ENCODE measurements at regions not wholly inside any gene's neighbourhood (a gene's known extent, or its start where the extent isn't known, plus 50 kb on each side); places are given as distances from the start of the nearest gene placed in this dataset.

- DNase-seq (ENCODE audit: low read depth): no peak
- H3K4me3 ChIP-seq (ENCODE audit: low read length): no peak overlapping the region
- TF ChIP-seq, protein P1, sequence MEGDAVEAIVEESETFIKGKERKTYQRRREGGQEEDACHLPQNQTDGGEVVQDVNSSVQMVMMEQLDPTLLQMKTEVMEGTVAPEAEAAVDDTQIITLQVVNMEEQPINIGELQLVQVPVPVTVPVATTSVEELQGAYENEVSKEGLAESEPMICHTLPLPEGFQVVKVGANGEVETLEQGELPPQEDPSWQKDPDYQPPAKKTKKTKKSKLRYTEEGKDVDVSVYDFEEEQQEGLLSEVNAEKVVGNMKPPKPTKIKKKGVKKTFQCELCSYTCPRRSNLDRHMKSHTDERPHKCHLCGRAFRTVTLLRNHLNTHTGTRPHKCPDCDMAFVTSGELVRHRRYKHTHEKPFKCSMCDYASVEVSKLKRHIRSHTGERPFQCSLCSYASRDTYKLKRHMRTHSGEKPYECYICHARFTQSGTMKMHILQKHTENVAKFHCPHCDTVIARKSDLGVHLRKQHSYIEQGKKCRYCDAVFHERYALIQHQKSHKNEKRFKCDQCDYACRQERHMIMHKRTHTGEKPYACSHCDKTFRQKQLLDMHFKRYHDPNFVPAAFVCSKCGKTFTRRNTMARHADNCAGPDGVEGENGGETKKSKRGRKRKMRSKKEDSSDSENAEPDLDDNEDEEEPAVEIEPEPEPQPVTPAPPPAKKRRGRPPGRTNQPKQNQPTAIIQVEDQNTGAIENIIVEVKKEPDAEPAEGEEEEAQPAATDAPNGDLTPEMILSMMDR (IDR thresholded peaks at IDR 0.05; ENCODE audit: insufficient read depth, low read depth, low read length, missing control alignments): no peak
Measured at GRCh38 chr10:43879742-43880141, 231.1 kb upstream of the ZNF32 start.

DNA sequence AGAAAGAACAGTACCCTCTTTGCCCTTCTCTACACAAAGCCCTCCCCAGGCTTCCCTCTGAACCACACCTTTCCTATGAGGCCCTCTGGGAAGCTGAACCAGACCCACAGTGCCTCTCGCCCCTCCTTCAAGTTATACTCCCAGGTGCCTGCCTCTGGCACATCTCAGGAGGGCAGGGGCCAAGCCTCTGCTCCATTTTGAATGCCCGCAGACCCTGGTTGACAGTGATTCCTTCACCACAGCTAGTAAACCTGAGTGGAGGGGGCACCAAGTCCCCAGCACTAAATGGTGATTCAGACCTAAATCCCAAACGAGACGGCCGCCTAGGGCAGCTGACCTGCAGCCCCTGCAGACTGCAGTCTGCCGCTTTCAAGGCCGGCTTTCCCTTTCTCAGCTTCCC, 230.5 kb upstream of the ZNF32 start:
- TF ChIP-seq, protein P1 (IDR thresholded peaks at IDR 0.05; ENCODE audit: insufficient read depth, low read depth, low read length, missing control alignments): no peak
- no peak overlapping the region for H3K4me3 ChIP-seq (ENCODE audit: low read length)
- DNase-seq (ENCODE audit: low read depth): no peak

DNA sequence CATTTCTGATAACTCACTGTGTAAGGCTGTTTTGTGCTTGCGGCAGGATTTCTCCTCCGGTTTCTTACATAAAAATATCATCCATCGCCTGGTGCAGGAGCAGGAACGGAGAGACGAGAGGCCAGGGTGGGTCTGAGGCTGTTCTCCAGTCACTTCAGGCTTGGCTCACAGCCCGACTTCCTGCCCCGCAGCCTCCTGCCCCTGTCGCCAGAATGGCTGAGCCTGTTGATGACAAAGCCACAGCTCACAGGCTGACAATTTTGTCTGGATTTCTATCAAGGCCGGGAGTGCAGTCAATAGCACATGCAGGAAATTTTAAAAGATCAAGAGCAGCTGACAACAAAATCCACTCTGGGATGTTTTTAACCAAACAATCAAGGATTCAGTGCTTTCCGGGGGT, 229.7 kb upstream of the ZNF32 start:
- TF ChIP-seq, protein P1 (IDR thresholded peaks at IDR 0.05; ENCODE audit: insufficient read depth, low read depth, low read length, missing control alignments): no peak
- no peak for DNase-seq (ENCODE audit: low read depth)
- no peak overlapping the region for H3K4me3 ChIP-seq (ENCODE audit: low read length)

GRCh38 chr10:43876976-43877375, 228.3 kb upstream of the ZNF32 start:
- no peak for DNase-seq (ENCODE audit: low read depth)
- no peak overlapping the region for H3K4me3 ChIP-seq (ENCODE audit: low read length)
- TF ChIP-seq, protein P1 (IDR thresholded peaks at IDR 0.05; ENCODE audit: insufficient read depth, low read depth, low read length, missing control alignments): no peak

- no peak for DNase-seq (ENCODE audit: low read depth)
- no peak overlapping the region for H3K4me3 ChIP-seq (ENCODE audit: low read length)
- TF ChIP-seq, protein P1 (IDR thresholded peaks at IDR 0.05; ENCODE audit: insufficient read depth, low read depth, low read length, missing control alignments): no peak
Measured at GRCh38 chr10:43874984-43875383, 226.3 kb upstream of the ZNF32 start.

- TF ChIP-seq, protein P1 (IDR thresholded peaks at IDR 0.05; ENCODE audit: insufficient read depth, low read depth, low read length, missing control alignments): no peak
- no peak for DNase-seq (ENCODE audit: low read depth)
- H3K4me3 ChIP-seq (ENCODE audit: low read length): no peak overlapping the region
Measured at GRCh38 chr10:43873717-43874116, 225.0 kb upstream of the ZNF32 start.

DNA sequence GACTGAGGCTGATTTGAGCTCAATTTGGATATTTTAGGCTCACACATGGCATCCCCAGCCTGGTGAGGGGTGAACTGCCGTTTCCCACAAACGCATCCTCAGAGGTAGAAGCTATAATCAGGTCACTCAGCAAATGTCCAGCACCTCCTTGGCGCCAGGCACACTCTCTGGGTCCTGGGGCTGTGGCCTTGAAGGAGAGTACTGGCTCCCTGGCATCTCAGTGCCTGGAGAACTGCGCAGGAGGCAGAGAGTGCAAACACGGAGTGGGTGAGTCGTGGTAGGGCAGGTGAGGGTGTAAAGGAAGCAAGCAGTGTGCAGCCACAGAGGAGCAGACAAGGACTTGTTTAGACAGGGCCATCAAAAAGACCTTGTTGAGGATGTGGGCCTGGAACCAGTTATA, 224.0 kb upstream of the ZNF32 start:
- no peak overlapping the region for H3K4me3 ChIP-seq (ENCODE audit: low read length)
- TF ChIP-seq, protein P1 (IDR thresholded peaks at IDR 0.05; ENCODE audit: insufficient read depth, low read depth, low read length, missing control alignments): no peak
- DNase-seq (ENCODE audit: low read depth): no peak

Data from epithelial cell of esophagus (primary cell).